ENCODE measurements at regions not wholly inside any gene's neighbourhood (a gene's known extent, or its start where the extent isn't known, plus 50 kb on each side); places are given as distances from the start of the nearest gene placed in this dataset.
"Not testable (repeated sequence)": the region's sequence is repeated elsewhere in the genome, so short reads cannot be mapped to it uniquely, and the experiment has no call there.

GRCh38 chr3:36656873-36657272 is 107.5 kb downstream of the DCLK3 start:
- H3K4me3 ChIP-seq (ENCODE audit: low read length): no peak overlapping the region
- no peaks in the 10 kb centered on the region for H3K9me3 ChIP-seq (replicated peaks; ENCODE audit: low read length)
- H3K4me2 ChIP-seq (ENCODE audit: low read length): no peak overlapping the region
- H3K27me3 ChIP-seq (ENCODE audit: control insufficient read depth, insufficient read depth, low read length): no peaks in the 10 kb centered on the region
- H3K36me3 ChIP-seq (ENCODE audit: insufficient read depth, low read length): no peaks in the 10 kb centered on the region
- peaks cover 10% of the 10 kb centered on the region for H3K4me1 ChIP-seq (ENCODE audit: control insufficient read depth, insufficient read depth, low read length)
- no peak overlapping the region for H3K9ac ChIP-seq (ENCODE audit: low read depth, low read length)

GRCh38 chr3:36653095-36653494 is 111.3 kb downstream of the DCLK3 start:
- H3K4me1 ChIP-seq (ENCODE audit: control insufficient read depth, insufficient read depth, low read length): peaks cover 35% of the 10 kb centered on the region
- H3K4me3 ChIP-seq (ENCODE audit: low read length): no peak overlapping the region
- H3K4me2 ChIP-seq (ENCODE audit: low read length): no peak overlapping the region
- no peaks in the 10 kb centered on the region for H3K27me3 ChIP-seq (ENCODE audit: control insufficient read depth, insufficient read depth, low read length)
- H3K9me3 ChIP-seq (replicated peaks; ENCODE audit: low read length): no peaks in the 10 kb centered on the region
- H3K36me3 ChIP-seq (ENCODE audit: insufficient read depth, low read length): no peaks in the 10 kb centered on the region
- no peak overlapping the region for H3K9ac ChIP-seq (ENCODE audit: low read depth, low read length)

GRCh38 chr3:36652104-36652503 is 112.2 kb downstream of the DCLK3 start:
- Histone ChIP-seq H3K9ac (ENCODE audit: low read depth, low read length) (no peak overlapping the region), H3K36me3 (ENCODE audit: insufficient read depth, low read length) (no peaks in the 10 kb centered on the region), H3K4me1 (ENCODE audit: control insufficient read depth, insufficient read depth, low read length) (peaks cover 45% of the 10 kb centered on the region), H3K4me2 (ENCODE audit: low read length) (no peak overlapping the region), H3K9me3 (replicated peaks; ENCODE audit: low read length) (no peaks in the 10 kb centered on the region), H3K4me3 (ENCODE audit: low read length) (no peak overlapping the region), H3K27me3 (ENCODE audit: control insufficient read depth, insufficient read depth, low read length) (no peaks in the 10 kb centered on the region)

GRCh38 chr3:36650271-36650671 is 114.1 kb downstream of the DCLK3 start:
- Histone ChIP-seq H3K27me3 (ENCODE audit: control insufficient read depth, insufficient read depth, low read length) (no peaks in the 10 kb centered on the region), H3K9me3 (replicated peaks; ENCODE audit: low read length) (no peaks in the 10 kb centered on the region), H3K9ac (ENCODE audit: low read depth, low read length) (no peak overlapping the region), H3K4me2 (ENCODE audit: low read length) (no peak overlapping the region), H3K4me3 (ENCODE audit: low read length) (no peak overlapping the region), H3K36me3 (ENCODE audit: insufficient read depth, low read length) (no peaks in the 10 kb centered on the region), H3K4me1 (ENCODE audit: control insufficient read depth, insufficient read depth, low read length) (peaks cover 46% of the 10 kb centered on the region)

GRCh38 chr3:36649125-36649524 is 115.2 kb downstream of the DCLK3 start:
- Histone ChIP-seq H3K9me3 (replicated peaks; ENCODE audit: low read length) (no peaks in the 10 kb centered on the region), H3K36me3 (ENCODE audit: insufficient read depth, low read length) (no peaks in the 10 kb centered on the region), H3K27me3 (ENCODE audit: control insufficient read depth, insufficient read depth, low read length) (no peaks in the 10 kb centered on the region), H3K9ac (ENCODE audit: low read depth, low read length) (peak overlapping the region; percentile 52), H3K4me1 (ENCODE audit: control insufficient read depth, insufficient read depth, low read length) (peaks cover 46% of the 10 kb centered on the region), H3K4me2 (ENCODE audit: low read length) (peak overlapping the region; percentile 51), H3K4me3 (ENCODE audit: low read length) (peak overlapping the region; percentile 5)

GRCh38 chr3:36648241-36649034 is 115.9 kb downstream of the DCLK3 start:
- Histone ChIP-seq H3K36me3 (ENCODE audit: insufficient read depth, low read length) (no peaks in the 10 kb centered on the region), H3K4me3 (ENCODE audit: low read length) (peak overlapping the region; percentile 5), H3K4me1 (ENCODE audit: control insufficient read depth, insufficient read depth, low read length) (peaks cover 44% of the 10 kb centered on the region)

GRCh38 chr3:36647423-36647853 is 116.9 kb downstream of the DCLK3 start:
- Histone ChIP-seq H3K36me3 (ENCODE audit: insufficient read depth, low read length) (no peaks in the 10 kb centered on the region), H3K9me3 (replicated peaks; ENCODE audit: low read length) (no peaks in the 10 kb centered on the region), H3K4me3 (ENCODE audit: low read length) (no peak overlapping the region), H3K9ac (ENCODE audit: low read depth, low read length) (peak overlapping the region; percentile 47), H3K27me3 (ENCODE audit: control insufficient read depth, insufficient read depth, low read length) (no peaks in the 10 kb centered on the region), H3K4me1 (ENCODE audit: control insufficient read depth, insufficient read depth, low read length) (peaks cover 36% of the 10 kb centered on the region), H3K4me2 (ENCODE audit: low read length) (no peak overlapping the region)

More at GRCh38 chr3:36648241-36649034, 115.9 kb downstream of the DCLK3 start:
- peak overlapping the region; percentile 52 for H3K9ac ChIP-seq (ENCODE audit: low read depth, low read length)
- no peaks in the 10 kb centered on the region for H3K27me3 ChIP-seq (ENCODE audit: control insufficient read depth, insufficient read depth, low read length)
- H3K4me2 ChIP-seq (ENCODE audit: low read length): peak overlapping the region; percentile 51
- H3K9me3 ChIP-seq (replicated peaks; ENCODE audit: low read length): no peaks in the 10 kb centered on the region

GRCh38 chr3:36643192-36643591 is 121.2 kb downstream of the DCLK3 start:
- Histone ChIP-seq H3K4me3 (ENCODE audit: low read length) (no peak overlapping the region), H3K27me3 (ENCODE audit: control insufficient read depth, insufficient read depth, low read length) (no peaks in the 10 kb centered on the region), H3K4me2 (ENCODE audit: low read length) (no peak overlapping the region), H3K9ac (ENCODE audit: low read depth, low read length) (no peak overlapping the region), H3K4me1 (ENCODE audit: control insufficient read depth, insufficient read depth, low read length) (peaks cover 12% of the 10 kb centered on the region), H3K9me3 (replicated peaks; ENCODE audit: low read length) (no peaks in the 10 kb centered on the region), H3K36me3 (ENCODE audit: insufficient read depth, low read length) (no peaks in the 10 kb centered on the region)

- Histone ChIP-seq H3K4me1 (ENCODE audit: control insufficient read depth, insufficient read depth, low read length) (no peaks in the 10 kb centered on the region), H3K36me3 (ENCODE audit: insufficient read depth, low read length) (no peaks in the 10 kb centered on the region), H3K4me2 (ENCODE audit: low read length) (no peak overlapping the region)
Observed at GRCh38 chr3:36635731-36636130, 128.6 kb downstream of the DCLK3 start.

GRCh38 chr3:36633897-36634296 is 130.5 kb downstream of the DCLK3 start:
- not testable (repeated sequence) for H3K4me3 ChIP-seq (ENCODE audit: low read length); H3K4me1 ChIP-seq (ENCODE audit: control insufficient read depth, insufficient read depth, low read length); H3K36me3 ChIP-seq (ENCODE audit: insufficient read depth, low read length); H3K4me2 ChIP-seq (ENCODE audit: low read length); H3K9ac ChIP-seq (ENCODE audit: low read depth, low read length); H3K9me3 ChIP-seq (replicated peaks; ENCODE audit: low read length); H3K27me3 ChIP-seq (ENCODE audit: control insufficient read depth, insufficient read depth, low read length)

More at GRCh38 chr3:36635731-36636130, 128.6 kb downstream of the DCLK3 start:
- Histone ChIP-seq H3K9ac (ENCODE audit: low read depth, low read length) (no peak overlapping the region), H3K27me3 (ENCODE audit: control insufficient read depth, insufficient read depth, low read length) (no peaks in the 10 kb centered on the region), H3K4me3 (ENCODE audit: low read length) (no peak overlapping the region), H3K9me3 (replicated peaks; ENCODE audit: low read length) (no peaks in the 10 kb centered on the region)

- Histone ChIP-seq H3K4me3 (ENCODE audit: low read length) (no peak overlapping the region), H3K36me3 (ENCODE audit: insufficient read depth, low read length) (no peaks in the 10 kb centered on the region), H3K9me3 (replicated peaks; ENCODE audit: low read length) (no peaks in the 10 kb centered on the region), H3K4me1 (ENCODE audit: control insufficient read depth, insufficient read depth, low read length) (no peaks in the 10 kb centered on the region), H3K27me3 (ENCODE audit: control insufficient read depth, insufficient read depth, low read length) (peaks cover 3% of the 10 kb centered on the region), H3K9ac (ENCODE audit: low read depth, low read length) (no peak overlapping the region), H3K4me2 (ENCODE audit: low read length) (no peak overlapping the region)
Observed at GRCh38 chr3:36633060-36633459, 131.3 kb downstream of the DCLK3 start.

GRCh38 chr3:36631549-36631948 is 132.8 kb downstream of the DCLK3 start:
- Histone ChIP-seq H3K4me3 (ENCODE audit: low read length) (no peak overlapping the region), H3K4me2 (ENCODE audit: low read length) (no peak overlapping the region), H3K4me1 (ENCODE audit: control insufficient read depth, insufficient read depth, low read length) (no peaks in the 10 kb centered on the region), H3K9ac (ENCODE audit: low read depth, low read length) (no peak overlapping the region), H3K27me3 (ENCODE audit: control insufficient read depth, insufficient read depth, low read length) (peaks cover 3% of the 10 kb centered on the region), H3K36me3 (ENCODE audit: insufficient read depth, low read length) (no peaks in the 10 kb centered on the region), H3K9me3 (replicated peaks; ENCODE audit: low read length) (no peaks in the 10 kb centered on the region)

Data from skeletal muscle satellite cell (primary cell).